GM21381 (cell line): ENCODE measurements at regions not wholly inside any gene's neighbourhood (a gene's known extent, or its start where the extent isn't known, plus 50 kb on each side); places are given as distances from the start of the nearest gene placed in this dataset.
"Not testable (repeated sequence)": the region's sequence is repeated elsewhere in the genome, so short reads cannot be mapped to it uniquely, and the experiment has no call there.

Source experiments
- ATAC-seq: cut with Tn5 transposase; IDR thresholded peaks from one replicate; pipeline ENCODE4 v1.9.1; 2021; ENCODE audit warnings: mild to moderate bottlenecking, moderate library complexity; ENCODE audit not compliant: unreplicated experiment

- no peak for ATAC-seq
Observed at GRCh38 chrX:74085642-74086236, 218.2 kb upstream of the ZCCHC13 start.

DNA sequence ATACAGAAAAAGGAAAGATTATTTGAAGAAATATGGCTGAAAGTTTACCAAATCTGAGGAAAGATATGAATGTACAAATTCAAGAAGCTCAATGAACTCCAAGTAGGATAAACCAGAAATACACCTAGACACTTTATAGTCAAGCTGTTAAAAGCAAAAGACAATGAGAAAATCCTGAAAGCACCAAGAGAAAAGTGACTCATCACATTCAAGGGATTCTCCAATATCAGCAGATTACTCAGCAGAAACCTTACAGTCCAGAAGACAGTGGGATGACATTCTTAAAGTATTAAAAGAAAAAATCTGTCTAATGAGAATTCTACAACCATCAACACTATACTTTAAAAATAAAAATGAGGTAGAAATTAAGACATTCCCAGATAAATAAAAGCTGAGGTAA is 223.8 kb upstream of the ZCCHC13 start:
- no peak for ATAC-seq

- ATAC-seq = no peak
Observed at GRCh38 chrX:74065831-74066390, 213.4 kb upstream of the XIST start.

- no peak for ATAC-seq
Observed at GRCh38 chrX:74063426-74064155, 211.1 kb upstream of the XIST start.

DNA sequence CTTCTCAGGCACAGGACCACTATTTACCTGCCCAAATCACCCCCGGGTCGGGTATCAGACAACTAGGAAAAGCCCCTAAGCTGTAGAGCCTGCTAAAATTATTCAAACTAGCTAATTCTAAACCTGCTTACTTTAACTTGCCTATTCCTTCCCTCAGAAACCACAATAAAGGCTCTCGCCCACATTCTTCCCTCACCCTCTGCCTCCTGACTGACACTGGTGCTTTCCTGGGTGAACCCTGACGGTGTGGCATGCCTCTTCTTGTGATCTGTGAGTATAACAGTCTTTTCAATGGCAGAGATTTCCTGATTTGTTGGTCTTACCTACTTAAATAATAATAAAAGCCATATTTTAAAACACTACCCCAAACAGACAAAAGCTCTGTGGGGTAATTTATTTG is 209.4 kb upstream of the XIST start:
- no peak for ATAC-seq

DNA sequence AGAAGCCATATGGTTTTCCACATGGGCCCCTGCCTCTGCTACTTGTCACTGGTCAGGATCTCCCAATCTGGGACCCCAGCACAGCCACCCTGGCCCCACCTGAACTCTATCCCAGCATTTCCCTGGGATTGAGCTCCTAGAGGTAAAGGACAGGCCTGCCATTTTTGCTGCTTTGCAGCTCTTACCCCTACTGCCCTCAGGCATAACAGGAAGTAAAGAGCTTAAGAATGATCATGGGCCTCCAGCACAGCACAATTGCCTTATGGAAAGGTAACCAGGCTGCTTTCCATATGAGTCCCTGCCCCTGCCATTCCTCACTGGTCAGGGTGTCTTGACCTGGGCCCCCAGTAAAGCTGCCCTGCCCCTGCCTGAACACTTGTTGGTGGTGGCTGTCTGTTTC is 196.6 kb upstream of the XIST start:
- ATAC-seq = no peak

DNA sequence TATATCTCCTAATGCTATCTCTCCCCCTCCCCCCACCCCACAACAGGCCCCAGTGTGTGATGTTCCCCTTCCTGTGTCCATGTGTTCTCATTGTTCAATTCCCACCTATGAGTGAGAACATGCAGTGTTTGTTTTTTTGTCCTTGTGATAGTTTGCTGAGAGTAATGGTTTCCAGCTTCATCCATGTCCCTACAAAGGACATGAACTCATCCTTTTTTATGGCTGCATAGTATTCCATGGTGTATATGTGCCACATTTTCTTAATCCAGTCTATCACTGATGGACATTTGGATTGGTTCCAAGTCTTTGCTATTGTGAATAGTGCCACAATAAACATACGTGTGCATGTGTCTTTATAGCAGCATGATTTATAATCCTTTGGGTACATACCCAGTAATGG is 181.6 kb upstream of the XIST start:
- not testable (repeated sequence) for ATAC-seq

DNA sequence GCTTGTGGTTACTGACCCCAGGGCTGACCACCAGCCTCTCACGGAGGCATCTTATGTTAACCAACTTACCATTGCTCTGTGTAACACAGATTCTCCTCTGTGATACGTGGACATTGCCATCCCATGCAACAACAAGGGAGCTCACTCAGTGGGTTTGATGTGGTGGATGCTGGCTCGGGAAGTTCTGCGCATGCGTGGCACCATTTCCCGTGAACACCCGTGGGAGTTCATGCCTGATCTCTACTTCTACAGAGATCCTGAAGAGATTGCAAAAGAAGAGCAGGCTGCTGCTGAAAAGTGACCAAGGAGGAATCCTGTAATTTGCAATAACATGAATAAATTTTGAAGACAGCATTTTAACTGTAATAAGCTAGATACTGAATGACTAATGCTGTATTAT is 179.0 kb upstream of the XIST start:
- not testable (repeated sequence) for ATAC-seq

DNA sequence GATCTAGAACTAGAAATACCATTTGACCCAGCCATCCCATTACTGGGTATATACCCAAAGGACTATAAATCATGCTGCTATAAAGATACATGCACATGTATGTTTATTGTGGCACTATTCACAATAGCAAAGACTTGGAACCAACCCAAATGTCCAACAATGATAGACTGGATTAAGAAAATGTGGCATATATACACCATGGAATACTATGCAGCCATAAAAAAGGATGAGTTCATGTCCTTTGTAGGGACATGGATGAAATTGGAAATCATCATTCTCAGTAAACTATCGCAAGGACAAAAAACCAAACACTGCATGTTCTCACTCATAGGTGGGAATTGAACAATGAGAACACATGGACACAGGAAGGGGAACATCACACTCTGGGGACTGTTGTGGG is 178.3 kb upstream of the XIST start:
- ATAC-seq = not testable (repeated sequence)

GRCh38 chrX:74025145-74025544 is 172.6 kb upstream of the XIST start:
- ATAC-seq = not testable (repeated sequence)

DNA sequence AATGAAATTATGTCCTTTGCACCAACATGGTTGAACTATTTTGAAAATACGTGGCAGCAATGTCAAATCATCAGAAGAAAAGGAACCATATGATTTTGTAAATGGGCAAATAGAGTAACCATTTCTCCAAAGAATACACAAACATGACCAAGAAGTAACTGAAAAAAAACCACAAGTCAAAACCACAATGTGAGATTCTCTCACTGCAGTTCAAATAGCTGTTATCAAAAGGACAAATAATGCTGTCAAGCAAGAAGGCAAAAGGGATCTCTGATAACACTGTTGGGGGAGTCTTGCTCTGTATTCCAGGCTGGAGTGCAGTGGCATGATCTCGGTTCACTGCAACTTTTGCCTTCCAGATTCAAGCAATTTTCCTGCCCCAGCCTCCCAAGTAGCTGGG is 170.7 kb upstream of the XIST start:
- ATAC-seq = no peak

GRCh38 chrX:74018253-74018652 is 165.7 kb upstream of the XIST start:
- ATAC-seq = no peak

DNA sequence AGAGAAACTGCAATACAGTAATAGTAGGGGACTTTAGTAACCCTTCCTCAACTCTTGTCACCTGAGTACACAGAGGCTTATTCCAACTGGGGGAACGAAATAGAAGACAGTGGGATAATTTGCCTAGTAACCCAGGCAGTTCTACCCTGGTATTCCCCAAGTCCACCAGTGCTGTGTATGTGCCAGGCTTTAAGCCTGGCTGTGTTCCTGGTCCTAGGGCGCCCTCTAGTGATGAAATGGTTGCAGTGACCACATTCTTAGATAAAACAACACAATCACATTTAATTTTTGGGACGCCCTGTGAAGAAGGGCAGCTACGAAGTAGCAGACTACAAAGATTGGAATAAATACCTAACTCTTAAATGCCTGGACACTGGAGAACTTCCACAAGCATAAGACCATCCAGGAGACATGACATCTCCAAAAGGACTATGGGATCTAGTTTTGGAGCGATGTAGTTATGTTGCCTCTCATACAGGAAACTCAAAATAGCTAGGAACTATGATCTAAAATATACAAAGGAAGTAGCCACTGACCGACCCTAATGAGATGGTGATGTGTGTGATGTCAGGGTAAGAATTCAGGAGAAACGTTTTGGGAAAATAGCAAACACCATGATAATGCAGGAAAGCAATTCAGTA is 163.0 kb upstream of the XIST start:
- ATAC-seq = no peak

GRCh38 chrX:74009041-74009440 is 156.5 kb upstream of the XIST start:
- no peak for ATAC-seq

DNA sequence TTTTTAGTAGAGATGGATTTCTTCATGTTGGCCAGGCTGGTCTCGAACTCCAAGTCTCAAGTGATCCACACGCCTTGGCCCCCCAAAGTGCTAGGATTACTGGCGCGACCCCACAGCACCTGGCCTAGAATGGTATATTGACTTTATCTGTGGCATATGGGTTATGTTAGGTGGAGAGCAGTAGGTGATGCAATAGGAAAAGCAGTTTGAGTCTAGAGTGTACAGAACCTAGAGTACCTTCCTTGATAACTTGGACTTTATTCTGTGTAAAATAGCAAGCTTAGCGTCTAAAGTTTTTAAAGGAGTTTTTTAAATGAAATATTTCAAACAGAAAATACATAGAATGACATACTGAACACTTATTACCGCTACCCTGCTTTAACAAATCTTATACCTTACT is 139.5 kb upstream of the XIST start:
- no peak for ATAC-seq

DNA sequence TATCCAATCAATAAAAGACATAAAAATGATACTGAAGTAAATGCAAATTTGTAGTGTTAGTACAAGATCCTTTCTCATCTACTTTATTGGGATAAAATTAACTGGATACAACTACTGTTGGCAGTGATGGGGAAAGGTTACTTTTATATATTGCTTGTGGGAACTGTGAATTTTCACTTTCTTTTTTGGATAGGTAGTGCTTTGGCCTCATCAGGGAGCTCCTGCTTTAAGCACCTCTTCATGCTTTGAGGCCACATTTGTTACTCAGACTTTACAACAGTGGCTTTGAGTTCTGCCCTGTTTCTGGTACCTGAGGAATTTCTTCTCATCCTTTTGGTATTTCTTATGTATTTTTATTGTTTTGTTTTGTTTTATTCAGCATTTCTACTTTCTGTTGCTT is 134.7 kb upstream of the XIST start:
- no peak for ATAC-seq

- no peak for ATAC-seq
Observed at GRCh38 chrX:73979551-73980131, 127.1 kb upstream of the XIST start.

DNA sequence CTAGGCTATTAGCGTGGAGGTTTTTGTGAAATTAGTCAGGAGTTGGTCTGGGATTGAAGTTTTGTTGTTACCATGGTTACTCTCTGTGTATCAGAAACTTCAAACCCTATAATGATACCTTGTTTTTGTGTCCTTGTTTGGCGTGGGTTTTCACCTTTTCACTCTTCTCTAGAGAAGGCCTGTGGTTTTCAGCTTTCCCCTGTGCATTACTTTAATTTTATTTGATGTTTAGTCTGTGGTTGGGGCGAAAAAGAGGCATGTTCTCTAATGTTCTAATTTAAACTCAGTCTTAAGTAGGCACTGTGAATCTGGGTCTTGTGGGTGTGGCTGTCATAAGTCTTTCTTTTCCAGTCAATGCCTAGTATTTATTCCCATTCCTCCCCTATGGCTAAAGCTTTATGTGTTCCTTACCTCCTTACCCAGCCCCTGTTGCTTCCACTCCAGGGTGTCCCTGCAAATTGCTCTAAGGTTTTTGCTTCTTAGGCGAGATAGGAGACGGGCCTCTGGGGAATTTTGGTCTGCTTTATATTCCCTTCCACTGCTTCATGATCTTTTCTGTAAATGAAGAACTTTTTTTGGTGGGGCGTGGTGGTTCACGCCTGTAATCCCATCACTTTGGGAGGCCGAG is 125.1 kb upstream of the XIST start:
- ATAC-seq = peak; percentile 77

GRCh38 chrX:73967461-73967860 is 114.9 kb upstream of the XIST start:
- ATAC-seq = not testable (repeated sequence)

DNA sequence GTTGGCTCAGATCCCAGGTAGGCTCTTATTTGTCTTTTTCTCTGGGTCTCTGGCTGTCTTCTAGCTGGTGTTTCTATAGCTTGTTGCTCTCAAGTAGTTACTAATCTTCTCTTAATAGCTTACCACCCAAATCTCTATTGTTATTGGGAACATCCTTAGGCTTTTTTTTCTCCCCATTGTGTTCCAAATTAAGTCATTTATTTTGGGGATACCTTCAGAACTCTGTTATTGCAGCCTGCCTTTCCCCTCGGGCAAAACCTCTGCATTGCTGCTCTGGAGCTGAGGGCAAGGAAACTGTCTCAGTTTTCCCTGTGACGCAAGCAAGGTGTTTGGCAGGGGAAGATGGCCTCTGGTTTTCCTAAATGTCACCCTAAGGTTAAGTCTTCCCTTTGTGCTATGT is 113.3 kb upstream of the XIST start:
- no peak for ATAC-seq

GRCh38 chrX:73964579-73964978 is 112.1 kb upstream of the XIST start:
- ATAC-seq = no peak
